Suprapubic skin (tissue), 4 donors: ENCODE measurements at regions not wholly inside any gene's neighbourhood (a gene's known extent, or its start where the extent isn't known, plus 50 kb on each side); places are given as distances from the start of the nearest gene placed in this dataset.

Source experiments
- DNase-seq, 2 donors: peaks; one replicate each; pipeline ENCODE4 v3.0.0-alpha.2; 2019; ENCODE audit warnings: low spot score in 2 of 2
- H3K27ac ChIP-seq: fragments of 200-600 bp; sonication (generic); one replicate; pipeline ENCODE4 v1.5.1; 2019
- H3K27me3 ChIP-seq: fragments of 200-600 bp; sonication (generic); one replicate; pipeline ENCODE4 v1.5.1; 2019
- H3K36me3 ChIP-seq: fragments of 200-600 bp; sonication (generic); one replicate; pipeline ENCODE4 v1.5.1; 2019
- H3K4me1 ChIP-seq: fragments of 200-600 bp; sonication (generic); one replicate; pipeline ENCODE4 v1.5.1; 2019
- H3K4me3 ChIP-seq: fragments of 200-600 bp; sonication (generic); one replicate; pipeline ENCODE4 v1.5.1; 2019; ENCODE audit warnings: mild to moderate bottlenecking
- H3K9me3 ChIP-seq: fragments of 200-600 bp; sonication (generic); one replicate; pipeline ENCODE4 v1.5.1; 2019
- CTCF ChIP-seq, 2 donors: fragments of 200-600 bp in 1 of 2; fragments of 450-650 bp in 1 of 2; sonication (generic) in 1 of 2; IDR thresholded peaks; one replicate each; pipeline ENCODE4 v1.5.1; 2016 to 2019; ENCODE audit warnings: antibody characterized with exemption in 2 of 2, mild to moderate bottlenecking in 1 of 2, moderate library complexity in 1 of 2
- EP300 ChIP-seq: sonication (generic); formaldehyde crosslinking; IDR thresholded peaks from one replicate; pipeline ENCODE4 v1.6.1; 2017; ENCODE audit warnings: antibody characterized with exemption
- POLR2A ChIP-seq, 2 donors: fragments of 450-650 bp; IDR thresholded peaks; one replicate each; pipeline ENCODE4 v1.6.1; 2017; ENCODE audit warnings: antibody characterized with exemption in 2 of 2, mild to moderate bottlenecking in 2 of 2, moderate library complexity in 2 of 2
- POLR2AphosphoS5 ChIP-seq, 3 donors: sonication (generic); formaldehyde crosslinking; IDR thresholded peaks; one replicate each; pipeline ENCODE4 v1.6.1; 2017; ENCODE audit warnings: antibody characterized with exemption in 3 of 3
- WGBS: methylation state at CpG from one replicate; pipeline ENCODE4 v1.1.5; 2018; 5-methylcytosine and 5-hydroxymethylcytosine counted together

- DNase-seq = no peak
- peaks cover 9% of the 10 kb centered on the region for H3K4me1 ChIP-seq
- TF ChIP-seq CTCF (IDR thresholded peaks at IDR 0.05) (no peak), POLR2AphosphoS5 (IDR thresholded peaks at IDR 0.05) (no peak), POLR2A (IDR thresholded peaks at IDR 0.05) (no peak), EP300 (no peak)
- peaks cover 2% of the 10 kb centered on the region for H3K27me3 ChIP-seq
- H3K27ac ChIP-seq = no peak overlapping the region
- no peaks in the 10 kb centered on the region for H3K36me3 ChIP-seq
- WGBS = 88% methylated on average over 2 of the region's 2 CpGs
- no peak overlapping the region for H3K4me3 ChIP-seq
- no peaks in the 10 kb centered on the region for H3K9me3 ChIP-seq
Observed at GRCh38 chr2:41703123-41703522, 344.7 kb upstream of the PKDCC start.

- Histone ChIP-seq H3K27me3 (no peaks in the 10 kb centered on the region), H3K4me1 (no peaks in the 10 kb centered on the region), H3K36me3 (no peaks in the 10 kb centered on the region), H3K9me3 (no peaks in the 10 kb centered on the region), H3K27ac (no peak overlapping the region), H3K4me3 (no peak overlapping the region)
- WGBS = 84% methylated on average over 4 of the region's 4 CpGs
- TF ChIP-seq EP300 (no peak), POLR2AphosphoS5 (IDR thresholded peaks at IDR 0.05) (no peak), CTCF (IDR thresholded peaks at IDR 0.05) (no peak), POLR2A (IDR thresholded peaks at IDR 0.05) (no peak)
- DNase-seq = no peak
Observed at GRCh38 chr2:41705634-41706033, 342.2 kb upstream of the PKDCC start.

- H3K4me3 ChIP-seq = no peak overlapping the region
- H3K27ac ChIP-seq = no peak overlapping the region
- H3K27me3 ChIP-seq = no peaks in the 10 kb centered on the region
- no peaks in the 10 kb centered on the region for H3K9me3 ChIP-seq
- no peaks in the 10 kb centered on the region for H3K4me1 ChIP-seq
- no peak for DNase-seq
- no peak for TF ChIP-seq CTCF (IDR thresholded peaks at IDR 0.05)
- TF ChIP-seq POLR2AphosphoS5 (IDR thresholded peaks at IDR 0.05) = no peak
- TF ChIP-seq POLR2A (IDR thresholded peaks at IDR 0.05) = no peak
- no peak for TF ChIP-seq EP300
- no peaks in the 10 kb centered on the region for H3K36me3 ChIP-seq
- WGBS = 56% methylated on average over 2 of the region's 2 CpGs
Observed at GRCh38 chr2:41706286-41706685, 341.5 kb upstream of the PKDCC start.

- DNase-seq = no peak
- H3K36me3 ChIP-seq = no peaks in the 10 kb centered on the region
- no peaks in the 10 kb centered on the region for H3K9me3 ChIP-seq
- H3K4me1 ChIP-seq = no peaks in the 10 kb centered on the region
- 97% methylated on average over 10 of the region's 10 CpGs for WGBS
- no peaks in the 10 kb centered on the region for H3K27me3 ChIP-seq
- TF ChIP-seq POLR2AphosphoS5 (IDR thresholded peaks at IDR 0.05) = no peak
- no peak for TF ChIP-seq EP300
- TF ChIP-seq CTCF (IDR thresholded peaks at IDR 0.05) = no peak
- no peak for TF ChIP-seq POLR2A (IDR thresholded peaks at IDR 0.05)
- no peak overlapping the region for H3K27ac ChIP-seq
- H3K4me3 ChIP-seq = no peak overlapping the region
Observed at GRCh38 chr2:41707790-41708451, 339.9 kb upstream of the PKDCC start.

- Histone ChIP-seq H3K36me3 (no peaks in the 10 kb centered on the region), H3K27ac (no peak overlapping the region), H3K4me3 (no peak overlapping the region), H3K4me1 (no peaks in the 10 kb centered on the region), H3K27me3 (no peaks in the 10 kb centered on the region), H3K9me3 (no peaks in the 10 kb centered on the region)
- 51% methylated on average over 10 of the region's 10 CpGs for WGBS
- TF ChIP-seq EP300 = no peak
- no peak for TF ChIP-seq POLR2AphosphoS5 (IDR thresholded peaks at IDR 0.05)
- no peak for TF ChIP-seq CTCF (IDR thresholded peaks at IDR 0.05)
- TF ChIP-seq POLR2A (IDR thresholded peaks at IDR 0.05) = no peak
- no peak for DNase-seq
Observed at GRCh38 chr2:41709702-41710599, 337.9 kb upstream of the PKDCC start.
